Esophagus muscularis mucosa (tissue), 4 donors: ENCODE measurements at regions not wholly inside any gene's neighbourhood (a gene's known extent, or its start where the extent isn't known, plus 50 kb on each side); places are given as distances from the start of the nearest gene placed in this dataset.

Source experiments
- EP300 ChIP-seq: sonication (generic); formaldehyde crosslinking; IDR thresholded peaks from one replicate; pipeline ENCODE4 v1.6.1; 2017; ENCODE audit warnings: antibody characterized with exemption
- POLR2A ChIP-seq: fragments of 450-650 bp; IDR thresholded peaks from one replicate; pipeline ENCODE4 v1.6.1; 2017; ENCODE audit warnings: antibody characterized with exemption, moderate library complexity, mild to moderate bottlenecking, low read depth
- TF ChIP-seq, protein P1 (sequence below), 3 experiments: fragments of 200-600 bp in 2 of 3; fragments of 450-650 bp in 1 of 3; sonication (generic) in 2 of 3; IDR thresholded peaks; one replicate each; pipeline ENCODE4 v1.5.1; 2017 to 2019; ENCODE audit warnings: antibody characterized with exemption in 3 of 3, mild to moderate bottlenecking in 2 of 3, moderate library complexity in 1 of 3

DNA sequence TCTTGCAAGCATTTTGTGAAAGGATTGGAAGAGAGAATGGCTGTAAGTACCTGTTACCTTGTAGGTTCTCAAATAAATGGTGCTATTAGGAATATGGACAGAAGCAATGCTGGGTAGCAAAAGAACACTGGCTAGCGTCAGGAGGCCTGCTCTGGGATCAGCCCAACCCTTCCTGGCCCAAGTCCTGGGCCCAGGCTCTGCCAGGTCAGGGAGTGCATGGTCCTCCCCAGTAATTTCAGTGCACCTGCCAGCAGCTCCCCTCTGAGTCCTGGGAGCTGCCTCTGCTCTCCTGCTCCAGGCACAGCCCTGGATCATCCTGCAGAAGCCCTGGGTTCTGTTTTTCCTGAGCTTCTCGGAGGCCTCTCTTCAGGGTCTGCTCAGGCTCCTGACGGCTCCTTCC is 89.5 kb upstream of the ARAP3 start:
- TF ChIP-seq, protein P1, sequence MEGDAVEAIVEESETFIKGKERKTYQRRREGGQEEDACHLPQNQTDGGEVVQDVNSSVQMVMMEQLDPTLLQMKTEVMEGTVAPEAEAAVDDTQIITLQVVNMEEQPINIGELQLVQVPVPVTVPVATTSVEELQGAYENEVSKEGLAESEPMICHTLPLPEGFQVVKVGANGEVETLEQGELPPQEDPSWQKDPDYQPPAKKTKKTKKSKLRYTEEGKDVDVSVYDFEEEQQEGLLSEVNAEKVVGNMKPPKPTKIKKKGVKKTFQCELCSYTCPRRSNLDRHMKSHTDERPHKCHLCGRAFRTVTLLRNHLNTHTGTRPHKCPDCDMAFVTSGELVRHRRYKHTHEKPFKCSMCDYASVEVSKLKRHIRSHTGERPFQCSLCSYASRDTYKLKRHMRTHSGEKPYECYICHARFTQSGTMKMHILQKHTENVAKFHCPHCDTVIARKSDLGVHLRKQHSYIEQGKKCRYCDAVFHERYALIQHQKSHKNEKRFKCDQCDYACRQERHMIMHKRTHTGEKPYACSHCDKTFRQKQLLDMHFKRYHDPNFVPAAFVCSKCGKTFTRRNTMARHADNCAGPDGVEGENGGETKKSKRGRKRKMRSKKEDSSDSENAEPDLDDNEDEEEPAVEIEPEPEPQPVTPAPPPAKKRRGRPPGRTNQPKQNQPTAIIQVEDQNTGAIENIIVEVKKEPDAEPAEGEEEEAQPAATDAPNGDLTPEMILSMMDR (IDR thresholded peaks at IDR 0.05) = no peak
- TF ChIP-seq POLR2A = no peak
- no peak for TF ChIP-seq EP300
